Uterus (tissue), 3 donors: ENCODE measurements at regions not wholly inside any gene's neighbourhood (a gene's known extent, or its start where the extent isn't known, plus 50 kb on each side); places are given as distances from the start of the nearest gene placed in this dataset.

ENCODE experiments used
- DNase-seq, 2 donors: peaks; one replicate each; pipeline ENCODE4 v3.0.0-alpha.2; 2019 to 2020
- H3K27ac ChIP-seq, 2 donors: fragments of 200-600 bp; sonication (generic); 1 replicate in 1 of 2; 2 replicates in 1 of 2; pipeline ENCODE4 v1.5.1; 2016 to 2018
- H3K27me3 ChIP-seq, 2 donors: fragments of 200-600 bp; sonication (generic); one replicate each; pipeline ENCODE4 v1.5.1; 2018 to 2019; ENCODE audit warnings: control low read depth in 1 of 2
- H3K36me3 ChIP-seq, 2 donors: fragments of 200-600 bp; sonication (generic); one replicate each; pipeline ENCODE4 v1.5.1; 2019; ENCODE audit warnings: control low read depth in 1 of 2
- H3K4me1 ChIP-seq, 2 donors: fragments of 200-600 bp; sonication (generic); one replicate each; pipeline ENCODE4 v1.5.1; 2018 to 2019; ENCODE audit warnings: control low read depth in 1 of 2
- H3K4me3 ChIP-seq, 2 donors: fragments of 200-600 bp; sonication (generic); 1 replicate in 1 of 2; 2 replicates in 1 of 2; pipeline ENCODE4 v1.5.1; 2018 to 2019; ENCODE audit warnings: mild to moderate bottlenecking in 1 of 2
- H3K9me3 ChIP-seq, 2 donors: fragments of 200-600 bp; sonication (generic); one replicate each; pipeline ENCODE4 v1.5.1; 2019; ENCODE audit warnings: control low read depth in 1 of 2
- CTCF ChIP-seq, 4 experiments: fragments of 200-600 bp in 2 of 4; fragments of 450-650 bp in 2 of 4; sonication (generic) in 2 of 4; IDR thresholded peaks; one replicate each; pipeline ENCODE4 v1.5.1; 2016 to 2019; ENCODE audit warnings: antibody characterized with exemption in 4 of 4, mild to moderate bottlenecking in 2 of 4, moderate library complexity in 1 of 4
- POLR2A ChIP-seq, 2 donors: fragments of 450-650 bp; IDR thresholded peaks; one replicate each; pipeline ENCODE4 v1.6.1; 2016; ENCODE audit warnings: antibody characterized with exemption in 2 of 2, mild to moderate bottlenecking in 1 of 2, moderate library complexity in 1 of 2
- intact Hi-C: fragments of 100-400 bp; cut with DNase I; formaldehyde crosslinking; loops from one replicate; pipeline ENCODE4 v1.15.1; 2023; ENCODE audit warnings: low total_unique reads
- donor health status: DM: yes; HTN: yes; CAD: no.

- no peak for TF ChIP-seq POLR2A (IDR thresholded peaks at IDR 0.05)
- no peak for TF ChIP-seq CTCF (IDR thresholded peaks at IDR 0.05)
Measured at GRCh38 chr16:86255966-86256365, 254.4 kb upstream of the FOXF1 start.

DNA sequence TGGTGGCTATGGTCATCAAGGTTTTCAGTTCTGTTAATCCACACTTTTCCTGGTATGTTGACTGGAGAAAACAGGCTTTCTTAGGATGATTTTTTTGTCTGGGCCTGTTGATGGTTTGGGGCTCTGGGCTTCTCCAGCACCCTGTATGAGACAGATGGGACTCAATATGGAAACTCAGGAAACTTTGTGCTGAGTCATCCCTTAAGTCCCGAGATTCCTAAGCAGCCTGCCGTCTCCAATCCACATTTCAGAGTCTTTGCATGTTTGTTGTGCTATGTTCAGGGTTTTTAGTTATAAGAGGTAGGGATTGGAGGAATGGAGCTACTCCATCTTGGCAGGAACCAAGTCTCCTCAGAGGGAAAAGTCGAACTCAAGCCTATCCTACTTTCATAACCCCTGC lies 253.3 kb upstream of the FOXF1 start:
- Histone ChIP-seq H3K4me1 (no peaks in the 10 kb centered on the region), H3K27me3 (no peaks in the 10 kb centered on the region), H3K36me3 (no peaks in the 10 kb centered on the region), H3K27ac (no peak overlapping the region), H3K9me3 (no peaks in the 10 kb centered on the region), H3K4me3 (no peak overlapping the region)
- no peak for DNase-seq
- intact Hi-C loops, result no loop called here
- no peak for TF ChIP-seq POLR2A (IDR thresholded peaks at IDR 0.05)
- no peak for TF ChIP-seq CTCF (IDR thresholded peaks at IDR 0.05)

More at GRCh38 chr16:86255966-86256365, 254.4 kb upstream of the FOXF1 start:
- intact Hi-C loops, result no loop called here
- no peak overlapping the region for H3K27ac ChIP-seq
- no peaks in the 10 kb centered on the region for H3K9me3 ChIP-seq
- DNase-seq, result no peak
- no peaks in the 10 kb centered on the region for H3K4me1 ChIP-seq
- no peak overlapping the region for H3K4me3 ChIP-seq
- no peaks in the 10 kb centered on the region for H3K36me3 ChIP-seq
- no peaks in the 10 kb centered on the region for H3K27me3 ChIP-seq

- Histone ChIP-seq H3K36me3 (no peaks in the 10 kb centered on the region), H3K27me3 (no peaks in the 10 kb centered on the region), H3K4me3 (no peak overlapping the region), H3K27ac (no peak overlapping the region), H3K9me3 (no peaks in the 10 kb centered on the region), H3K4me1 (no peaks in the 10 kb centered on the region)
- TF ChIP-seq POLR2A (IDR thresholded peaks at IDR 0.05) (no peak), CTCF (IDR thresholded peaks at IDR 0.05) (no peak)
- intact Hi-C loops, result no loop called here
- no peak for DNase-seq
Measured at GRCh38 chr16:86257546-86257945, 252.8 kb upstream of the FOXF1 start.

DNA sequence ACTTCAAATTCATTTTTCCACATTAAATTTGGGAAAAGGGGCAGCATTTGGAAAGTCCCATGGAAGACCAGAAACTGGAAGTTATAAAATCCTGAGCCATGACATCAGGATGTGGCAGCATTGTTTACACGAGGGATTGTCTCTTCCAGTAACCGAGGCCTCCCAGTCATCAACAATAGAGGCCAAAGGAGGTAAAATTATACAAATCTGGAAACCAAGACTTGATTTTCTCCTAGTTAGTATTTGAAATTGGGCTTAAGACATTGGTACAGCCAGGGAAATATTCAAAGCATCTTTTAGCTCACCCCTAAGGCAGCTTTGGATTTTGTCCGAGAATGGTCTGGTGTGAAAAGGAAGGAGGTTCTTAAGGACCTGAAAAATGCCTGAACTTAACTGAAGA lies 251.6 kb upstream of the FOXF1 start:
- no peaks in the 10 kb centered on the region for H3K27me3 ChIP-seq
- no peak for TF ChIP-seq POLR2A (IDR thresholded peaks at IDR 0.05)
- TF ChIP-seq CTCF (IDR thresholded peaks at IDR 0.05), result no peak
- H3K36me3 ChIP-seq, result no peaks in the 10 kb centered on the region
- intact Hi-C loops, result no loop called here
- no peaks in the 10 kb centered on the region for H3K4me1 ChIP-seq
- no peak overlapping the region for H3K4me3 ChIP-seq
- H3K27ac ChIP-seq, result no peak overlapping the region
- DNase-seq, result no peak
- H3K9me3 ChIP-seq, result no peaks in the 10 kb centered on the region

DNA sequence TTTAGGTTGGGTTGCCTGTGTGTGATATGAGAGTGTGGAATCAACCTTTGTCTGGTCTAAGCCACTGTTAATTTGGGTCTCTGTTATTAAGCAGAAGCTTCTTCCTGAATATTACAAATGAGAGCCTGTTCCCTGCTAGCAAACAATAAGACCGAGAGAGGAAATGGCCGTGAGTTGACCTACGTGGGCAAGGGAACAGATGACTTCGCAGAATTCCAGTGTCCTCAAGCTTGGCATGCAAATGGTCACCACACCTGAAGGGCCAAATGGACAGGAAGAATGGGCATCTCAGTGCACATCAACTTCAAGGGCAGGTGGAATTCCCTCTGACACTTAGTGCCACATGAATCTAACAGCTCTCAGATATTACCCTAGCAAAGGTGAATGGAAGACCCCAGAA lies 250.8 kb upstream of the FOXF1 start:
- no peak for DNase-seq
- no peaks in the 10 kb centered on the region for H3K4me1 ChIP-seq
- no peak overlapping the region for H3K27ac ChIP-seq
- H3K4me3 ChIP-seq, result no peak overlapping the region
- no peaks in the 10 kb centered on the region for H3K9me3 ChIP-seq
- TF ChIP-seq POLR2A (IDR thresholded peaks at IDR 0.05) (no peak), CTCF (IDR thresholded peaks at IDR 0.05) (no peak)
- no peaks in the 10 kb centered on the region for H3K36me3 ChIP-seq
- H3K27me3 ChIP-seq, result no peaks in the 10 kb centered on the region
- intact Hi-C loops, result no loop called here
